GM23338 (cell line): ENCODE measurements at regions not wholly inside any gene's neighbourhood (a gene's known extent, or its start where the extent isn't known, plus 50 kb on each side); places are given as distances from the start of the nearest gene placed in this dataset. TPM values are rescaled to one million over a fixed set of nuclear protein-coding genes. Genes with fewer than 3 reads are reported as not detected.
"Not testable (repeated sequence)": the region's sequence is repeated elsewhere in the genome, so short reads cannot be mapped to it uniquely, and the experiment has no call there.

Experiments
- ATAC-seq: fragments of 200-7000 bp; cut with Tn5 transposase; 3 replicates; pipeline ENCODE4 v1.9.1; 2020
- DNase-seq: peaks from one replicate; pipeline ENCODE4 v3.0.0-alpha.2; 2015; ENCODE audit warnings: low spot score
- H2AFZ ChIP-seq: fragments of 200-600 bp; sonication (generic); 2 replicates; pipeline ENCODE4 v1.8.0; 2016; ENCODE audit warnings: antibody characterized with exemption, mild to moderate bottlenecking, moderate library complexity
- H3F3A ChIP-seq: fragments of 200-600 bp; sonication (generic); replicated peaks from 2 replicates; pipeline ENCODE4 v1.8.0; 2017; ENCODE audit warnings: antibody characterized with exemption, mixed run types, low read depth
- H3K27ac ChIP-seq: fragments of 200-600 bp; sonication (generic); 2 replicates; pipeline ENCODE4 v1.6.1; 2016; ENCODE audit warnings: low read depth
- H3K27me3 ChIP-seq: fragments of 200-600 bp; sonication (generic); 2 replicates; pipeline ENCODE4 v1.8.0; 2016; ENCODE audit warnings: mild to moderate bottlenecking, mixed run types, moderate library complexity; ENCODE audit not compliant: insufficient read depth
- H3K36me3 ChIP-seq: fragments of 200-600 bp; sonication (generic); 2 replicates; pipeline ENCODE4 v1.8.0; 2016; ENCODE audit warnings: mild to moderate bottlenecking; ENCODE audit not compliant: insufficient read depth
- H3K4me1 ChIP-seq: fragments of 200-600 bp; sonication (generic); 2 replicates; pipeline ENCODE4 v1.8.0; 2016; ENCODE audit warnings: mild to moderate bottlenecking, moderate library complexity; ENCODE audit not compliant: insufficient read depth
- H3K4me2 ChIP-seq: fragments of 200-600 bp; sonication (generic); 2 replicates; pipeline ENCODE4 v1.7.1; 2017; ENCODE audit warnings: mixed run types
- H3K4me3 ChIP-seq: fragments of 200-600 bp; sonication (generic); 2 replicates; pipeline ENCODE4 v1.6.1; 2016; ENCODE audit warnings: mixed run types
- H3K79me2 ChIP-seq: fragments of 200-600 bp; sonication (generic); replicated peaks from 2 replicates; pipeline ENCODE4 v1.8.0; 2017; ENCODE audit warnings: mild to moderate bottlenecking; ENCODE audit not compliant: insufficient read depth
- H3K9me2 ChIP-seq: fragments of 200-600 bp; sonication (generic); 2 replicates; pipeline ENCODE4 v1.8.0; 2017; ENCODE audit not compliant: insufficient read depth
- H4K20me1 ChIP-seq: fragments of 200-600 bp; sonication (generic); replicated peaks from 2 replicates; pipeline ENCODE4 v1.8.0; 2017; ENCODE audit warnings: mild to moderate bottlenecking; ENCODE audit not compliant: insufficient read depth
- H3K27ac Mint-ChIP-seq: 2 replicates; pipeline ENCODE4 v1.8.0; 2020; ENCODE audit warnings: inconsistent platforms, mild to moderate bottlenecking, moderate library complexity, mixed read lengths
- H3K27me3 Mint-ChIP-seq: 3 replicates; pipeline ENCODE4 v1.8.0; 2022; ENCODE audit warnings: low read depth, mild to moderate bottlenecking, moderate library complexity, mixed read lengths, inconsistent platforms; ENCODE audit not compliant: insufficient read depth, poor library complexity
- H3K36me3 Mint-ChIP-seq: 3 replicates; pipeline ENCODE4 v1.8.0; 2021; ENCODE audit warnings: low read depth, mild to moderate bottlenecking, inconsistent platforms, moderate library complexity, mixed read lengths
- H3K4me1 Mint-ChIP-seq: 3 replicates; pipeline ENCODE4 v1.8.0; 2020; ENCODE audit warnings: mild to moderate bottlenecking, inconsistent platforms, mixed read lengths
- H3K4me3 Mint-ChIP-seq: 3 replicates; pipeline ENCODE4 v1.8.0; 2021; ENCODE audit warnings: moderate library complexity, mild to moderate bottlenecking, inconsistent platforms, mixed read lengths
- H3K9me3 Mint-ChIP-seq: 3 replicates; pipeline ENCODE4 v1.8.0; 2020; ENCODE audit warnings: moderate library complexity, mild to moderate bottlenecking, inconsistent platforms, mixed read lengths
- CTCF ChIP-seq, 2 experiments: fragments of 200-600 bp in 1 of 2; sonication (generic) in 1 of 2; conservative IDR thresholded peaks; 2 replicates each; pipeline versions ENCODE4 v1.5.1 to v1.6.1; 2016 to 2017; ENCODE audit warnings: antibody characterized with exemption in 2 of 2, low read depth in 2 of 2, mild to moderate bottlenecking in 2 of 2, moderate library complexity in 1 of 2
- small RNA-seq: library from RNA; depleted of rRNA; stranded (forward); fragments of <200 nt; gene quantifications from one replicate; pipeline ENCODE3, GENCODE V24; 2014; ENCODE audit warnings: low replicate concordance

GRCh38 chr2:106249157-106249828 lies 55.2 kb upstream of the UXS1 start:
- not testable (repeated sequence) for H3K4me1 ChIP-seq, H3K4me3 ChIP-seq, H3K36me3 Mint-ChIP-seq, H3K9me3 Mint-ChIP-seq, H3F3A ChIP-seq, ATAC-seq, H3K4me3 Mint-ChIP-seq, H3K36me3 ChIP-seq, H3K27ac Mint-ChIP-seq, H3K27me3 Mint-ChIP-seq, H2AFZ ChIP-seq, H3K4me2 ChIP-seq, H3K27me3 ChIP-seq, H4K20me1 ChIP-seq, H3K9me2 ChIP-seq, DNase-seq, H3K27ac ChIP-seq, H3K79me2 ChIP-seq, H3K4me1 Mint-ChIP-seq

- not testable (repeated sequence) for H3K27me3 Mint-ChIP-seq, H3K4me3 Mint-ChIP-seq, H3K27me3 ChIP-seq, H3K4me2 ChIP-seq, H4K20me1 ChIP-seq, H3K36me3 Mint-ChIP-seq, H3K79me2 ChIP-seq, H3K4me1 ChIP-seq, H3K36me3 ChIP-seq, H3K4me1 Mint-ChIP-seq, H2AFZ ChIP-seq, H3F3A ChIP-seq, DNase-seq, H3K4me3 ChIP-seq, H3K27ac ChIP-seq, H3K27ac Mint-ChIP-seq, H3K9me2 ChIP-seq, H3K9me3 Mint-ChIP-seq
- peak; percentile 36 to 43 for TF ChIP-seq CTCF (conservative IDR thresholded peaks at IDR 0.05; ENCODE audit: low read depth in 2 of 2)
- peak; percentile 96 for ATAC-seq
Measured at GRCh38 chr2:106248548-106249151, 54.5 kb upstream of the UXS1 start.

Small RNAs in the stretch of these regions (small RNA-seq; reads per million reads assigned to genes)
- gene AC114755.3 = not detected
